CD4-positive, alpha-beta T cell treated with Interleukin-17A for 4 hours (primary cell): ENCODE measurements at regions not wholly inside any gene's neighbourhood (a gene's known extent, or its start where the extent isn't known, plus 50 kb on each side); places are given as distances from the start of the nearest gene placed in this dataset.

Experiments used
- DNase-seq: peaks from one replicate; pipeline ENCODE4 v3.0.0-alpha.2; 2020; ENCODE audit warnings: mixed read lengths

DNA sequence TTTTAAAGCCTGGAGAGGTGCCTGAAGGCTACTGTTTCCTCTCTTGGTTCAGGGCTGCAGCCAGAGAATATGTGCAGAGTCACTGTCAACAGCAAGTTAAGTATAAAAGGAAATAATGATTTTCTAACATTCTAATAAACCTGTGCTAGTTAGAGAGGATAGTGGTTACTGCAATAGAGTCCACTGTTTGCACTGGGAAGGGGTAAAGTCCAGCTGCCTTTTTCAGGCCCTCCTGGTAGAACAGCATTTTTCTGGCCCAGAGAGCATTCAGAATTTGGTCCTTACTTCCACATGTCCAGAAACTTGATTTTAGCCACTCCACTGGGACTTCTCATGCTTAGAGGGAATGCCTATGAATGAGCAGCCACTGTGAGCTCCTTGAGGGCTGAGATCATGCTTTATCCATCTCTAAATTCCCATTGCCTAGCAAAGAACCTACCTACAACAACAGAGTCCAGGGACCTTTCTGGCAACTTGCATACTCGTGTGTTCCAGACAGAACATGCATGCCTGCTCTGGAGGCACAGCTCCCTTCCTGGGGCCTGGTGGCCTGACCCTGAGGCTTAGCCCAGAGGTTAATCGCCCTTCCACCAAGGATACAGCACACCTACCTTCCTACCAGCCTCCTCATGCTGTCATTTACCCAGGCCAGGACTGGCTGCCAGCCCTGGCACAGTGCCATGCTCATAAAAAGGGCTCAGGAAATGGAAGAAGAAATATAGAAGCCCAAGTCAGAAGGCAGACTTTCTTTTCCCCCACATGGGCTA, 50.3 kb upstream of the ATP13A3 start:
- peak; percentile 21 for DNase-seq
